ENCODE measurements at regions not wholly inside any gene's neighbourhood (a gene's known extent, or its start where the extent isn't known, plus 50 kb on each side); places are given as distances from the start of the nearest gene placed in this dataset.

- Histone ChIP-seq H3K23ac (ENCODE audit: low read length) (no peak overlapping the region), H3K4ac (ENCODE audit: low read depth, low read length) (no peak overlapping the region), H3K4me3 (ENCODE audit: low read length) (no peak overlapping the region)
Measured at GRCh38 chr2:82268446-82268845, 1963.9 kb upstream of the LRRTM1 start.

GRCh38 chr2:82260521-82260920 is 1956.0 kb upstream of the LRRTM1 start:
- Histone ChIP-seq H2BK120ac (ENCODE audit: low read depth, low read length) (no peak overlapping the region), H2BK5ac (ENCODE audit: low read length) (peak overlapping the region; percentile 2), H3K4me3 (ENCODE audit: low read length) (no peak overlapping the region), H3K79me1 (ENCODE audit: low read length) (no peaks in the 10 kb centered on the region), H4K5ac (ENCODE audit: low read length) (no peak overlapping the region), H3K4me2 (ENCODE audit: low read length) (no peak overlapping the region), H3K18ac (ENCODE audit: low read length) (no peak overlapping the region), H3K23ac (ENCODE audit: low read length) (no peak overlapping the region), H3K9ac (ENCODE audit: low read length) (no peak overlapping the region), H2AK5ac (ENCODE audit: low read length) (no peak overlapping the region), H3K4me1 (ENCODE audit: control insufficient read depth, low read depth, low read length) (no peaks in the 10 kb centered on the region), H3K27me3 (ENCODE audit: insufficient read depth, low read length, poor library complexity) (no peaks in the 10 kb centered on the region), H3K79me2 (ENCODE audit: control insufficient read depth, insufficient read depth, low read length) (no peaks in the 10 kb centered on the region), H3K27ac (ENCODE audit: low read depth, low read length) (no peak overlapping the region), H3K56ac (ENCODE audit: low read length) (peak overlapping the region; percentile 2), H4K8ac (ENCODE audit: low read depth, low read length) (no peak overlapping the region), H3K36me3 (ENCODE audit: control insufficient read depth, insufficient read depth, low read length) (no peaks in the 10 kb centered on the region), H2BK15ac (replicated peaks; ENCODE audit: low read depth) (no peak overlapping the region), H3K4ac (ENCODE audit: low read depth, low read length) (no peak overlapping the region)
- no CpG with 5 or more reads among the region's 3 CpGs for WGBS (ENCODE audit: extremely low coverage, insufficient coverage, low lambda C conversion rate)
- peak; percentile 43 for DNase-seq

More at GRCh38 chr2:82268446-82268845, 1963.9 kb upstream of the LRRTM1 start:
- no peak overlapping the region for H4K5ac ChIP-seq (ENCODE audit: low read length)
- peak overlapping the region; percentile 22 for H3K56ac ChIP-seq (ENCODE audit: low read length)
- no peak overlapping the region for H3K27ac ChIP-seq (ENCODE audit: low read depth, low read length)
- no peaks in the 10 kb centered on the region for H3K4me1 ChIP-seq (ENCODE audit: control insufficient read depth, low read depth, low read length)
- H4K8ac ChIP-seq (ENCODE audit: low read depth, low read length): no peak overlapping the region
- no peak overlapping the region for H2BK120ac ChIP-seq (ENCODE audit: low read depth, low read length)
- H2AK5ac ChIP-seq (ENCODE audit: low read length): no peak overlapping the region
- no peaks in the 10 kb centered on the region for H3K36me3 ChIP-seq (ENCODE audit: control insufficient read depth, insufficient read depth, low read length)
- H3K79me1 ChIP-seq (ENCODE audit: low read length): no peaks in the 10 kb centered on the region
- H3K9ac ChIP-seq (ENCODE audit: low read length): no peak overlapping the region
- H2BK15ac ChIP-seq (replicated peaks; ENCODE audit: low read depth): no peak overlapping the region
- H3K4me2 ChIP-seq (ENCODE audit: low read length): no peak overlapping the region
- DNase-seq: no peak
- H3K18ac ChIP-seq (ENCODE audit: low read length): no peak overlapping the region
- no peaks in the 10 kb centered on the region for H3K27me3 ChIP-seq (ENCODE audit: insufficient read depth, low read length, poor library complexity)
- H3K79me2 ChIP-seq (ENCODE audit: control insufficient read depth, insufficient read depth, low read length): no peaks in the 10 kb centered on the region
- H2BK5ac ChIP-seq (ENCODE audit: low read length): no peak overlapping the region

GRCh38 chr2:82259551-82259950 is 1955.0 kb upstream of the LRRTM1 start:
- Histone ChIP-seq H3K18ac (ENCODE audit: low read length) (peak overlapping the region; percentile 98), H4K5ac (ENCODE audit: low read length) (no peak overlapping the region), H3K4me2 (ENCODE audit: low read length) (no peak overlapping the region), H3K4ac (ENCODE audit: low read depth, low read length) (peak overlapping the region; percentile 66), H3K79me2 (ENCODE audit: control insufficient read depth, insufficient read depth, low read length) (no peaks in the 10 kb centered on the region), H4K8ac (ENCODE audit: low read depth, low read length) (no peak overlapping the region), H3K23ac (ENCODE audit: low read length) (no peak overlapping the region), H2BK120ac (ENCODE audit: low read depth, low read length) (peak overlapping the region; percentile 93), H3K36me3 (ENCODE audit: control insufficient read depth, insufficient read depth, low read length) (no peaks in the 10 kb centered on the region), H3K79me1 (ENCODE audit: low read length) (no peaks in the 10 kb centered on the region), H3K4me3 (ENCODE audit: low read length) (no peak overlapping the region), H3K56ac (ENCODE audit: low read length) (peak overlapping the region; percentile 30), H3K27me3 (ENCODE audit: insufficient read depth, low read length, poor library complexity) (no peaks in the 10 kb centered on the region), H2BK15ac (replicated peaks; ENCODE audit: low read depth) (no peak overlapping the region), H3K9ac (ENCODE audit: low read length) (no peak overlapping the region), H2AK5ac (ENCODE audit: low read length) (no peak overlapping the region), H3K27ac (ENCODE audit: low read depth, low read length) (no peak overlapping the region), H3K4me1 (ENCODE audit: control insufficient read depth, low read depth, low read length) (no peaks in the 10 kb centered on the region), H2BK5ac (ENCODE audit: low read length) (no peak overlapping the region)
- WGBS (ENCODE audit: extremely low coverage, insufficient coverage, low lambda C conversion rate): no CpG with 5 or more reads among the region's 2 CpGs
- DNase-seq: no peak

- H2BK120ac ChIP-seq (ENCODE audit: low read depth, low read length): no peak overlapping the region
- H3K79me2 ChIP-seq (ENCODE audit: control insufficient read depth, insufficient read depth, low read length): no peaks in the 10 kb centered on the region
- no peaks in the 10 kb centered on the region for H3K4me1 ChIP-seq (ENCODE audit: control insufficient read depth, low read depth, low read length)
- H3K36me3 ChIP-seq (ENCODE audit: control insufficient read depth, insufficient read depth, low read length): no peaks in the 10 kb centered on the region
- H3K27ac ChIP-seq (ENCODE audit: low read depth, low read length): no peak overlapping the region
- no peak overlapping the region for H3K4ac ChIP-seq (ENCODE audit: low read depth, low read length)
- H3K23ac ChIP-seq (ENCODE audit: low read length): no peak overlapping the region
- no peak overlapping the region for H3K18ac ChIP-seq (ENCODE audit: low read length)
- H3K9ac ChIP-seq (ENCODE audit: low read length): no peak overlapping the region
- no peak overlapping the region for H2BK5ac ChIP-seq (ENCODE audit: low read length)
- no peak overlapping the region for H3K56ac ChIP-seq (ENCODE audit: low read length)
- no peaks in the 10 kb centered on the region for H3K79me1 ChIP-seq (ENCODE audit: low read length)
- H3K4me3 ChIP-seq (ENCODE audit: low read length): no peak overlapping the region
- WGBS (ENCODE audit: extremely low coverage, insufficient coverage, low lambda C conversion rate): no CpG with 5 or more reads among the region's 2 CpGs
- no peak overlapping the region for H2BK15ac ChIP-seq (replicated peaks; ENCODE audit: low read depth)
- H3K4me2 ChIP-seq (ENCODE audit: low read length): no peak overlapping the region
- no peak overlapping the region for H4K8ac ChIP-seq (ENCODE audit: low read depth, low read length)
- no peak for DNase-seq
- no peak overlapping the region for H4K5ac ChIP-seq (ENCODE audit: low read length)
- no peaks in the 10 kb centered on the region for H3K27me3 ChIP-seq (ENCODE audit: insufficient read depth, low read length, poor library complexity)
- H2AK5ac ChIP-seq (ENCODE audit: low read length): no peak overlapping the region
Measured at GRCh38 chr2:82257796-82258555, 1953.4 kb upstream of the LRRTM1 start.

GRCh38 chr2:82256983-82257632 is 1952.6 kb upstream of the LRRTM1 start:
- no peak overlapping the region for H2BK15ac ChIP-seq (replicated peaks; ENCODE audit: low read depth)
- no peak for DNase-seq
- no peak overlapping the region for H3K4me2 ChIP-seq (ENCODE audit: low read length)
- no peak overlapping the region for H3K56ac ChIP-seq (ENCODE audit: low read length)
- no peak overlapping the region for H3K18ac ChIP-seq (ENCODE audit: low read length)
- H3K4me3 ChIP-seq (ENCODE audit: low read length): no peak overlapping the region
- no peak overlapping the region for H4K8ac ChIP-seq (ENCODE audit: low read depth, low read length)
- no peak overlapping the region for H3K23ac ChIP-seq (ENCODE audit: low read length)
- no peaks in the 10 kb centered on the region for H3K79me2 ChIP-seq (ENCODE audit: control insufficient read depth, insufficient read depth, low read length)
- H3K27me3 ChIP-seq (ENCODE audit: insufficient read depth, low read length, poor library complexity): no peaks in the 10 kb centered on the region
- H2AK5ac ChIP-seq (ENCODE audit: low read length): no peak overlapping the region
- no peaks in the 10 kb centered on the region for H3K4me1 ChIP-seq (ENCODE audit: control insufficient read depth, low read depth, low read length)
- H3K36me3 ChIP-seq (ENCODE audit: control insufficient read depth, insufficient read depth, low read length): no peaks in the 10 kb centered on the region
- no peak overlapping the region for H4K5ac ChIP-seq (ENCODE audit: low read length)
- no CpG with 5 or more reads among the region's 11 CpGs for WGBS (ENCODE audit: extremely low coverage, insufficient coverage, low lambda C conversion rate)
- no peaks in the 10 kb centered on the region for H3K79me1 ChIP-seq (ENCODE audit: low read length)
- peak overlapping the region; percentile 50 for H3K4ac ChIP-seq (ENCODE audit: low read depth, low read length)
- no peak overlapping the region for H3K9ac ChIP-seq (ENCODE audit: low read length)
- H3K27ac ChIP-seq (ENCODE audit: low read depth, low read length): no peak overlapping the region
- H2BK120ac ChIP-seq (ENCODE audit: low read depth, low read length): no peak overlapping the region
- H2BK5ac ChIP-seq (ENCODE audit: low read length): no peak overlapping the region

Measured in mesendoderm (in vitro differentiated cells).